ENCODE measurements at regions not wholly inside any gene's neighbourhood (a gene's known extent, or its start where the extent isn't known, plus 50 kb on each side); places are given as distances from the start of the nearest gene placed in this dataset.
A peak's percentile ranks its signal among the peaks of the same experiment; 100 is the strongest.
"Not testable (repeated sequence)": the region's sequence is repeated elsewhere in the genome, so short reads cannot be mapped to it uniquely, and the experiment has no call there.

DNA sequence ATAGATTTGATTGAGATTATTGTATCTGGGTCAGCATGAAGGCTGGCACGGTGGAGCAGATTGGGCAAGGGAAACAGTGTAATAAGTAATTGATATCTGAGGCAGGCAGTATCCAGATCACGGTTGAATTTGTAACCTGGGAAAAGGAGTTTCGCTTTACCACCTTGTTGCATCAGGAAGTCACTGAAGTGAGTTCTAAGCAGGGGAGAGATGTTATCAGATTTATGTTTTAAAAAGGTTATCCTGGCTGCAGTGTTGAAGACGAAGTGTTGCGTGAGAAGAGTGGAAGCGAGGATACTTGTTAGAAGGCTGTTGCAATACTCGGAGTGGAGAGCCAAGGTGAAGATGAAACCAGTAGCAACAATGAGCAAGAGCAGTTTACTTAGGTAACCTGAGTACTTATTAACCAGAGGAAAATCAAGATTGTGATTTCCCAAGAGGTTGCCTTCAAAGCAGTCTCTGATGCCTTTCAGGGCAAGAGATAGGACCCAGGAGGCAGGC lies 77.8 kb downstream of the LHX9 start:
- no peak overlapping the region for H3K4me3 ChIP-seq (ENCODE audit: low read depth, low read length)
- H3K36me3 ChIP-seq (ENCODE audit: control insufficient read depth, insufficient read depth, low read length) = no peaks in the 10 kb centered on the region
- no peaks in the 10 kb centered on the region for H3K27me3 ChIP-seq (ENCODE audit: control insufficient read depth, insufficient read depth, low read length)
- TF ChIP-seq, protein P1, sequence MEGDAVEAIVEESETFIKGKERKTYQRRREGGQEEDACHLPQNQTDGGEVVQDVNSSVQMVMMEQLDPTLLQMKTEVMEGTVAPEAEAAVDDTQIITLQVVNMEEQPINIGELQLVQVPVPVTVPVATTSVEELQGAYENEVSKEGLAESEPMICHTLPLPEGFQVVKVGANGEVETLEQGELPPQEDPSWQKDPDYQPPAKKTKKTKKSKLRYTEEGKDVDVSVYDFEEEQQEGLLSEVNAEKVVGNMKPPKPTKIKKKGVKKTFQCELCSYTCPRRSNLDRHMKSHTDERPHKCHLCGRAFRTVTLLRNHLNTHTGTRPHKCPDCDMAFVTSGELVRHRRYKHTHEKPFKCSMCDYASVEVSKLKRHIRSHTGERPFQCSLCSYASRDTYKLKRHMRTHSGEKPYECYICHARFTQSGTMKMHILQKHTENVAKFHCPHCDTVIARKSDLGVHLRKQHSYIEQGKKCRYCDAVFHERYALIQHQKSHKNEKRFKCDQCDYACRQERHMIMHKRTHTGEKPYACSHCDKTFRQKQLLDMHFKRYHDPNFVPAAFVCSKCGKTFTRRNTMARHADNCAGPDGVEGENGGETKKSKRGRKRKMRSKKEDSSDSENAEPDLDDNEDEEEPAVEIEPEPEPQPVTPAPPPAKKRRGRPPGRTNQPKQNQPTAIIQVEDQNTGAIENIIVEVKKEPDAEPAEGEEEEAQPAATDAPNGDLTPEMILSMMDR (IDR thresholded peaks at IDR 0.05; ENCODE audit: insufficient read depth, low read length, poor library complexity, severe bottlenecking) = no peak
- DNase-seq (ENCODE audit: low read depth) = peak; percentile 50

DNA sequence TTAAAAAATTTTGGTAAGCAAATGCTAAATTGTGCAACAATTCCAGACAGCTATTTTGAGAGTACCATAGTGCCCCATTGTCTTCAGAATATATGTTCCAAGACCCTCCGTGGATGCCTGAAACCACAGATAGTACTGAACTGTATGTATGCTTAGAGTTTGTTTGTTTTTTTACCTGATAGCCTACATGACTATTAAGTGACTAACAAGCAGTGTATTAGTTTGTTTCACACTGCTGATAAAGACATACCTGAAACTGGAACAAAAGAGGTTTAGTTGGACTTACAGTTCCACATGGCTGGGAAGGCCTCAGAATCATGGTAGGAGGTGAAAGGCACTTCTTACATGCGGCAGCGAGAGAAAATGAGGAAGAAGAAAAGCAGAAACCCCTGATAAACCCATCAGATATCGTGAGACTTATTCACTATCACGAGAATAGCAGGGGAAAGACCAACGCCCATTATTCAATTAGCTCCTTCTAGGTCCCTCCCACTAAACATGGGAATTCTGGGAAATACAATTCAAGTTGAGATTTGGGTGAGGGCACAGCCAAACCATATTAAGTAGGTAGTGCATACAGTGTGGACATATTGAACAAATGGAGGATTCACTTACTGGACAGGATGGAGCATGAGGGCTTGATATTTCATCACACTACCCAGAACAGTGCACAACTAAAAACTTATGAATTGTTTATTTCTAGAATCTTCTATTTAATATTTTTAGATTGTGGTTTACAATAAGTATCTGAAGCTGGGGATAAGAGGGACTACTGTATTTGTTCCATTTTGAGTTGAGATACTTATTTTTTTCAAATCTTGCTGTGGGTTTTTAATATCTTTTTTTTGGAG lies 78.5 kb downstream of the LHX9 start:
- TF ChIP-seq, protein P1 (IDR thresholded peaks at IDR 0.05; ENCODE audit: insufficient read depth, low read length, poor library complexity, severe bottlenecking) = no peak
- no peaks in the 10 kb centered on the region for H3K36me3 ChIP-seq (ENCODE audit: control insufficient read depth, insufficient read depth, low read length)
- DNase-seq (ENCODE audit: low read depth) = no peak
- H3K27me3 ChIP-seq (ENCODE audit: control insufficient read depth, insufficient read depth, low read length) = no peaks in the 10 kb centered on the region
- no peak overlapping the region for H3K4me3 ChIP-seq (ENCODE audit: low read depth, low read length)

DNA sequence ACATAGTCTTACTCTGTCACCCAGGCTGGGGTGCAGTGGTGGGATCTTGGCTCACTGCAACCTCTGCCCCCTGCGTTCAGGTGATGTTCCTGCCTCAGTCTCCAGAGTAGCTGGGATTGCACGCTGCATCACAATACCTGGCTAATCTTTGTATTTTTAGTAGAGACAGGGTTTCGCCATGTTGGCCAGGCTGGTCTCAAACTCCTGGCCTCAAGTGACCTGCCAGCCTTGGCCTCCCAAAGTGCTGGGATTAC lies 79.0 kb downstream of the LHX9 start:
- H3K36me3 ChIP-seq (ENCODE audit: control insufficient read depth, insufficient read depth, low read length); H3K27me3 ChIP-seq (ENCODE audit: control insufficient read depth, insufficient read depth, low read length); H3K4me3 ChIP-seq (ENCODE audit: low read depth, low read length); DNase-seq (ENCODE audit: low read depth): not testable (repeated sequence)

DNA sequence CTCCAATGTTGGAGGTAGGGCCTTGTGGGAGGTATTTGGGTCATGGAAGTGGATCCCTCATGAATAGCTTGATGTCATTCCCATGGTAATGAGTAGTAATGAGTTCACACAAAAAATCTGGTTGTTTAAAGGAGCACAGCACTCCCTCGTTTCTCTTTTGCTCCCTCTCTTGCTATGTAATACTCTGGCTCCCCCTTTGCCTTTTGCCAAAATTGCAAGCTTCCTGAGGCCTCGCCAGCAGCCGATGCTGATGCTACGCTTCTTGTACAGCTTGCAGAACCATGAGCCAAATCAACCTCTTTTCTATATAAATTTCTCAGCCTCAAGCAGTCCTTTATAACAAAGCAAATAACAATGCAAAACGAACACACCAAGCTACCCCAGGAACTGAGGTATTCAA lies 80.9 kb downstream of the LHX9 start:
- no peak overlapping the region for H3K4me3 ChIP-seq (ENCODE audit: low read depth, low read length)
- H3K27me3 ChIP-seq (ENCODE audit: control insufficient read depth, insufficient read depth, low read length) = no peaks in the 10 kb centered on the region
- TF ChIP-seq, protein P1 (IDR thresholded peaks at IDR 0.05; ENCODE audit: insufficient read depth, low read length, poor library complexity, severe bottlenecking) = no peak
- no peaks in the 10 kb centered on the region for H3K36me3 ChIP-seq (ENCODE audit: control insufficient read depth, insufficient read depth, low read length)
- no peak for DNase-seq (ENCODE audit: low read depth)

DNA sequence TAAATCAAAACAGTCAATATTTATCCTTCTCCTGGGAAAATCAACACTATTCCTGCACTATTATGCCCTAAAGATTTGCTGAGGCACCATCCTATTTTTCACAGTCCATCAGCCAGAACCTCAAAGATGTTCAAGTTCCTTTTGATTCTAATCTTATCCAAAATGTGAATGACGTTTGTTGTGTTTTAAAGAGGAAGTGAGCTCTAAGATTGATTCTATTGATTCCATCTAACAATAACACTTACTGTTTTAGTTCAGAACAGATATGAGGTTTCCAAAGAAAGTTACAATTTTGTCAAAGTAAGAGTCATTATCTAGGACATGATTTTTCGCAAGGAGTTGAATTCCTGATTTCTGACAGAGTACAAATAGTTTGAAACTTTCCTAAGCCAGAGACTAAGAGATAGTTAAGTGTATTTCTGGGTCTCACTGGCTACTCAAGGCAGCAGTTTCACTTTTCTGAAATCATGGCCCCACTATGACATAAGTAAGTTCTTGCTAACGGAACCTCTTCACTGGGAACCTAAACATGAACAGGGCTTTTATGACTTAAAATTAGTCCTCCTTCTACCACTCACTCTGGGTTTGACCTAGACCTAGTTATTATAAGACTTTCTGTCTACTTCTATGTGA lies 84.7 kb downstream of the LHX9 start:
- Histone ChIP-seq H3K27me3 (ENCODE audit: control insufficient read depth, insufficient read depth, low read length) (no peaks in the 10 kb centered on the region), H3K36me3 (ENCODE audit: control insufficient read depth, insufficient read depth, low read length) (no peaks in the 10 kb centered on the region), H3K4me3 (ENCODE audit: low read depth, low read length) (no peak overlapping the region)
- no peak for DNase-seq (ENCODE audit: low read depth)
- TF ChIP-seq, protein P1 (IDR thresholded peaks at IDR 0.05; ENCODE audit: insufficient read depth, low read length, poor library complexity, severe bottlenecking) = no peak

DNA sequence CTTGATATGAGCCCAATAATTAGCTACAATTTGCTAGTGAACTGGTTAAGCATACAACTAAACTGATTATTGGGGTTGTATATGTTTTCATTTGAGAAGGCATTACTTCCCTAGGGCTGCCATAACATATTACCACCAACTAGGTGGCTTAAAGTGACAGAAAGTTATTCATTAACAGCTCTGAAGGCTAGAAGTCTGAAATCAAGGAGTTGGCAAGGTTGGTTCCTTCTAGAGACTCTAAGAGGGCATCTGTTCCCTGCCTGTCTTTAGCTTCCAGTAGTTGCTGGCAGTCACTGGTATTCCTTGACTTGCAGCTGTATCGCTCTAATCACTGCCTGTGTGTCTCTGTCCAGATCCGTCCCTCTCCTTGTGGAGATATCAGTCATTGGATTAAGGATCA lies 86.3 kb downstream of the LHX9 start:
- H3K4me3 ChIP-seq (ENCODE audit: low read depth, low read length) = no peak overlapping the region
- H3K27me3 ChIP-seq (ENCODE audit: control insufficient read depth, insufficient read depth, low read length) = no peaks in the 10 kb centered on the region
- no peaks in the 10 kb centered on the region for H3K36me3 ChIP-seq (ENCODE audit: control insufficient read depth, insufficient read depth, low read length)
- no peak for DNase-seq (ENCODE audit: low read depth)
- TF ChIP-seq, protein P1 (IDR thresholded peaks at IDR 0.05; ENCODE audit: insufficient read depth, low read length, poor library complexity, severe bottlenecking) = no peak
